ENCODE measurements at regions not wholly inside any gene's neighbourhood (a gene's known extent, or its start where the extent isn't known, plus 50 kb on each side); places are given as distances from the start of the nearest gene placed in this dataset.

DNA sequence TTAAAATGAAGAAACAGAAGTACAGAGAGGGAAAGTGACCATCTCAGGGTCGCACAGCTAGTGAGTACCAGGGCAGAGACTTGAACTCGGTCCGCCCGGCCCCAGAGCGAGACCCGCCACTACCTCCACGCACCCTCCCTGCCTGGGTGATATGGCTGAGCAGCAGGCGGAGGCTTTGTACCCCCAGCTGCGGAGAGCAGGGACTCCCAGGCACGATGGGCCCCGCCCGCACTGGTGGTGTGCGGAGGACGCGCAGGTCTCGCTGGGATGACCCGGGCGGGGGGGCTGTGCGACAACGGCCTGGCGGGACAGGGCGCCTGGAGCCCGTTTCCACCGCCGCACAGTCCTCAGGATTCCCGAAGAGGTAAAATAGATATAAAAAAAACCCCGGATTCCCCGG lies 64.7 kb upstream of the LARP1 start:
- TF ChIP-seq, protein P1, sequence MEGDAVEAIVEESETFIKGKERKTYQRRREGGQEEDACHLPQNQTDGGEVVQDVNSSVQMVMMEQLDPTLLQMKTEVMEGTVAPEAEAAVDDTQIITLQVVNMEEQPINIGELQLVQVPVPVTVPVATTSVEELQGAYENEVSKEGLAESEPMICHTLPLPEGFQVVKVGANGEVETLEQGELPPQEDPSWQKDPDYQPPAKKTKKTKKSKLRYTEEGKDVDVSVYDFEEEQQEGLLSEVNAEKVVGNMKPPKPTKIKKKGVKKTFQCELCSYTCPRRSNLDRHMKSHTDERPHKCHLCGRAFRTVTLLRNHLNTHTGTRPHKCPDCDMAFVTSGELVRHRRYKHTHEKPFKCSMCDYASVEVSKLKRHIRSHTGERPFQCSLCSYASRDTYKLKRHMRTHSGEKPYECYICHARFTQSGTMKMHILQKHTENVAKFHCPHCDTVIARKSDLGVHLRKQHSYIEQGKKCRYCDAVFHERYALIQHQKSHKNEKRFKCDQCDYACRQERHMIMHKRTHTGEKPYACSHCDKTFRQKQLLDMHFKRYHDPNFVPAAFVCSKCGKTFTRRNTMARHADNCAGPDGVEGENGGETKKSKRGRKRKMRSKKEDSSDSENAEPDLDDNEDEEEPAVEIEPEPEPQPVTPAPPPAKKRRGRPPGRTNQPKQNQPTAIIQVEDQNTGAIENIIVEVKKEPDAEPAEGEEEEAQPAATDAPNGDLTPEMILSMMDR (IDR thresholded peaks at IDR 0.05; ENCODE audit: poor library complexity), result no peak
- no peak for TF ChIP-seq EZH2 (IDR thresholded peaks at IDR 0.05; ENCODE audit: borderline replicate concordance)
- TF ChIP-seq EZH2phosphoT487 (IDR thresholded peaks at IDR 0.05; ENCODE audit: low read depth, severe bottlenecking, unreplicated experiment), result no peak

Measured in hepatocyte (in vitro differentiated cells).